ENCODE measurements at regions not wholly inside any gene's neighbourhood (a gene's known extent, or its start where the extent isn't known, plus 50 kb on each side); places are given as distances from the start of the nearest gene placed in this dataset.
"Not testable (repeated sequence)": the region's sequence is repeated elsewhere in the genome, so short reads cannot be mapped to it uniquely, and the experiment has no call there.

GRCh38 chr17:33944826-33945225 lies 310.3 kb upstream of the CCL2 start:
- Histone ChIP-seq H3K4me1 (replicated peaks in 1 of 2) (peaks cover 0 to 6% of the 10 kb centered on the region in 2 donors), H3K4me3 (no peak overlapping the region), H3K27ac (no peak overlapping the region)
- peak in 1 of 8 experiments; percentile 61 for ATAC-seq (replicated peaks in 6 of 8)
- WGBS, 10 experiments = 10 to 100% (median 83%) methylated on average over 1 to 2 of the region's 2 CpGs; no CpG with 5 or more reads in 5 of the 10 experiments
- in situ Hi-C loops (cut with MboI; ENCODE audit: low pct_unique_long_range_greater_than_20kb in 2 of 9, low sequenced_read_pairs in 9 of 9, unreplicated experiment in 9 of 9) = loop anchor here in 1 of 9 experiments (25.0 kb wide), 1 partner anchor 158 kb away; no protein-coding TSS in a partner anchor

GRCh38 chr17:33945646-33946546 lies 309.2 kb upstream of the CCL2 start:
- peaks cover 0 to 6% of the 10 kb centered on the region in 2 donors for H3K4me1 ChIP-seq (replicated peaks in 1 of 2)
- in situ Hi-C loops (cut with MboI; ENCODE audit: low pct_unique_long_range_greater_than_20kb in 2 of 9, low sequenced_read_pairs in 9 of 9, unreplicated experiment in 9 of 9) = loop anchor here in 1 of 9 experiments (25.0 kb wide), 1 partner anchor 159 kb away; no protein-coding TSS in a partner anchor
- 4 to 90% (median 52%) methylated on average over 2 to 4 of the region's 6 CpGs; no CpG with 5 or more reads in 3 of the 10 experiments for WGBS, 10 experiments
- no peak for ATAC-seq (replicated peaks in 6 of 8)
- no peak overlapping the region for H3K4me3 ChIP-seq
- no peak overlapping the region for H3K27ac ChIP-seq

- Histone ChIP-seq H3K27ac (no peak overlapping the region), H3K4me3 (no peak overlapping the region), H3K4me1 (replicated peaks in 1 of 2) (peaks cover 0 to under 1% of the 10 kb centered on the region in 2 donors)
- no peak for ATAC-seq (replicated peaks in 6 of 8)
- in situ Hi-C loops (cut with MboI; ENCODE audit: low pct_unique_long_range_greater_than_20kb in 2 of 9, low sequenced_read_pairs in 9 of 9, unreplicated experiment in 9 of 9) = loop anchor here in 1 of 9 experiments (25.0 kb wide), 1 partner anchor 160 kb away; no protein-coding TSS in a partner anchor
These were observed 307.3 kb upstream of the CCL2 start for GRCh38 chr17:33947762-33948161.

- no peak overlapping the region for H3K4me3 ChIP-seq
- 37 to 80% (median 62%) methylated on average over 2 to 6 of the region's 7 CpGs; no CpG with 5 or more reads in 2 of the 10 experiments for WGBS, 10 experiments
- no peaks in the 10 kb centered on the region for H3K4me1 ChIP-seq (replicated peaks in 1 of 2)
- ATAC-seq (replicated peaks in 6 of 8) = no peak
- no peak overlapping the region for H3K27ac ChIP-seq
- in situ Hi-C loops (cut with MboI; ENCODE audit: low pct_unique_long_range_greater_than_20kb in 2 of 9, low sequenced_read_pairs in 9 of 9, unreplicated experiment in 9 of 9) = loop anchor here in 1 of 9 experiments (25.0 kb wide), 1 partner anchor 161 kb away; no protein-coding TSS in a partner anchor
These were observed 306.8 kb upstream of the CCL2 start for GRCh38 chr17:33948309-33948708.

GRCh38 chr17:33949100-33949499 lies 306.0 kb upstream of the CCL2 start:
- Histone ChIP-seq H3K4me3 (no peak overlapping the region), H3K27ac (no peak overlapping the region), H3K4me1 (replicated peaks in 1 of 2) (no peaks in the 10 kb centered on the region)
- ATAC-seq (replicated peaks in 6 of 8) = peak in 3 of 8 experiments; percentile 63 to 88 (median 84)
- 0 to 80% (median 41%) methylated on average over 1 to 4 of the region's 4 CpGs; no CpG with 5 or more reads in 3 of the 10 experiments for WGBS, 10 experiments
- in situ Hi-C loops (cut with MboI; ENCODE audit: low pct_unique_long_range_greater_than_20kb in 2 of 9, low sequenced_read_pairs in 9 of 9, unreplicated experiment in 9 of 9) = loop anchor here in 1 of 9 experiments (25.0 kb wide), 1 partner anchor 162 kb away; no protein-coding TSS in a partner anchor

GRCh38 chr17:33950061-33950460 lies 305.0 kb upstream of the CCL2 start:
- no peaks in the 10 kb centered on the region for H3K4me1 ChIP-seq (replicated peaks in 1 of 2)
- H3K4me3 ChIP-seq = no peak overlapping the region
- WGBS, 10 experiments = 20 to 100% (median 85%) methylated on average over 1 to 4 of the region's 6 CpGs; no CpG with 5 or more reads in 5 of the 10 experiments
- no peak overlapping the region for H3K27ac ChIP-seq
- in situ Hi-C loops (cut with MboI; ENCODE audit: low pct_unique_long_range_greater_than_20kb in 2 of 9, low sequenced_read_pairs in 9 of 9, unreplicated experiment in 9 of 9) = no loop called here
- ATAC-seq (replicated peaks in 6 of 8) = no peak

- in situ Hi-C loops (cut with MboI; ENCODE audit: low pct_unique_long_range_greater_than_20kb in 2 of 9, low sequenced_read_pairs in 9 of 9, unreplicated experiment in 9 of 9) = no loop called here
- Histone ChIP-seq H3K27ac (no peak overlapping the region), H3K4me3 (no peak overlapping the region), H3K4me1 (replicated peaks in 1 of 2) (no peaks in the 10 kb centered on the region)
- ATAC-seq (replicated peaks in 6 of 8) = peak in 1 of 8 experiments; percentile 62
- 0 to 50% (median 14%) methylated on average over 1 of the region's 1 CpG; no CpG with 5 or more reads in 5 of the 10 experiments for WGBS, 10 experiments
These were observed 302.7 kb upstream of the CCL2 start for GRCh38 chr17:33952425-33952824.

- Histone ChIP-seq H3K4me3 (no peak overlapping the region), H3K4me1 (replicated peaks in 1 of 2) (no peaks in the 10 kb centered on the region), H3K27ac (no peak overlapping the region)
- in situ Hi-C loops (cut with MboI; ENCODE audit: low pct_unique_long_range_greater_than_20kb in 2 of 9, low sequenced_read_pairs in 9 of 9, unreplicated experiment in 9 of 9) = no loop called here
- ATAC-seq (replicated peaks in 6 of 8) = no peak
- 0 to 100% (median 84%) methylated on average over 1 to 3 of the region's 3 CpGs; no CpG with 5 or more reads in 2 of the 10 experiments for whole genome bisulfite sequencing, 10 experiments
These were observed 300.5 kb upstream of the CCL2 start for GRCh38 chr17:33954597-33954996.

GRCh38 chr17:33955461-33955860 lies 299.6 kb upstream of the CCL2 start:
- Histone ChIP-seq H3K4me3 (no peak overlapping the region), H3K27ac (no peak overlapping the region), H3K4me1 (replicated peaks in 1 of 2) (no peaks in the 10 kb centered on the region)
- in situ Hi-C loops (cut with MboI; ENCODE audit: low pct_unique_long_range_greater_than_20kb in 2 of 9, low sequenced_read_pairs in 9 of 9, unreplicated experiment in 9 of 9) = no loop called here
- no peak for ATAC-seq (replicated peaks in 6 of 8)
- WGBS, 10 experiments = 0 to 40% (median 14%) methylated on average over 1 to 2 of the region's 2 CpGs; no CpG with 5 or more reads in 3 of the 10 experiments

- H3K27ac ChIP-seq; H3K4me3 ChIP-seq; in situ Hi-C loops (cut with MboI; ENCODE audit: low pct_unique_long_range_greater_than_20kb in 2 of 9, low sequenced_read_pairs in 9 of 9, unreplicated experiment in 9 of 9); H3K4me1 ChIP-seq (replicated peaks in 1 of 2); ATAC-seq (replicated peaks in 6 of 8): not testable (repeated sequence)
These were observed 296.0 kb upstream of the CCL2 start for GRCh38 chr17:33959098-33959497.

- Histone ChIP-seq H3K27ac (no peak overlapping the region), H3K4me3 (no peak overlapping the region), H3K4me1 (replicated peaks in 1 of 2) (peaks cover 0 to 1% of the 10 kb centered on the region in 2 donors)
- ATAC-seq (replicated peaks in 6 of 8) = peak in 1 of 8 experiments; percentile 18
- in situ Hi-C loops (cut with MboI; ENCODE audit: low pct_unique_long_range_greater_than_20kb in 2 of 9, low sequenced_read_pairs in 9 of 9, unreplicated experiment in 9 of 9) = no loop called here
- WGBS, 10 experiments = 0 to 86% (median 48%) methylated on average over 1 to 7 of the region's 7 CpGs; no CpG with 5 or more reads in 1 of the 10 experiments
These were observed 292.0 kb upstream of the CCL2 start for GRCh38 chr17:33962857-33963655.

GRCh38 chr17:33964344-33964979 lies 290.6 kb upstream of the CCL2 start:
- ATAC-seq (replicated peaks in 6 of 8) = no peak

More at GRCh38 chr17:33964344-33964979, 290.6 kb upstream of the CCL2 start:
- H3K4me1 ChIP-seq (replicated peaks in 1 of 2) = peaks cover 0 to 7% of the 10 kb centered on the region in 2 donors
- H3K27ac ChIP-seq = no peak overlapping the region
- H3K4me3 ChIP-seq = no peak overlapping the region
- WGBS, 10 experiments = 0 to 100% (median 60%) methylated on average over 1 to 5 of the region's 5 CpGs; no CpG with 5 or more reads in 1 of the 10 experiments
- in situ Hi-C loops (cut with MboI; ENCODE audit: low pct_unique_long_range_greater_than_20kb in 2 of 9, low sequenced_read_pairs in 9 of 9, unreplicated experiment in 9 of 9) = no loop called here
